ENCODE measurements at regions not wholly inside any gene's neighbourhood (a gene's known extent, or its start where the extent isn't known, plus 50 kb on each side); places are given as distances from the start of the nearest gene placed in this dataset.

DNA sequence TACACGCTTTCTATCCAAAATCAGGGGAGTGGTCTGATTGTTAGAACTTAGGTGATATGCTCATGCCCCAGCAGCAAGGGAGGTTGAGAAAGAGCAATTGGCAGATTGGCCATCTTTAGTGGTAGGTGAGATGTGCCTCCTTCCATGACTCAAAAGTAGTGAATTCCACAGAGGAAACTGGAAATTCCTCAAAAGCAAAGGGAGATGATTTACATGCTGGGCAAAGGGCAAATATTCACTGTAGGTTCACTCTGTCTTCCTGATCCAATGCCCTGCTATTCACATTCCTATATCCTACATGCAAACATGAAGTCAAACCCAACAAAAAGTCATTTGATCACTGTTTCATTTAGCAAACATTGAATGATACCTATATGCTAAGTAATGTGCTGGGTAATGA, 130.1 kb upstream of the ZNF608 start:
- no peak for TF ChIP-seq POLR2A (IDR thresholded peaks at IDR 0.05)
- TF ChIP-seq, protein P1, sequence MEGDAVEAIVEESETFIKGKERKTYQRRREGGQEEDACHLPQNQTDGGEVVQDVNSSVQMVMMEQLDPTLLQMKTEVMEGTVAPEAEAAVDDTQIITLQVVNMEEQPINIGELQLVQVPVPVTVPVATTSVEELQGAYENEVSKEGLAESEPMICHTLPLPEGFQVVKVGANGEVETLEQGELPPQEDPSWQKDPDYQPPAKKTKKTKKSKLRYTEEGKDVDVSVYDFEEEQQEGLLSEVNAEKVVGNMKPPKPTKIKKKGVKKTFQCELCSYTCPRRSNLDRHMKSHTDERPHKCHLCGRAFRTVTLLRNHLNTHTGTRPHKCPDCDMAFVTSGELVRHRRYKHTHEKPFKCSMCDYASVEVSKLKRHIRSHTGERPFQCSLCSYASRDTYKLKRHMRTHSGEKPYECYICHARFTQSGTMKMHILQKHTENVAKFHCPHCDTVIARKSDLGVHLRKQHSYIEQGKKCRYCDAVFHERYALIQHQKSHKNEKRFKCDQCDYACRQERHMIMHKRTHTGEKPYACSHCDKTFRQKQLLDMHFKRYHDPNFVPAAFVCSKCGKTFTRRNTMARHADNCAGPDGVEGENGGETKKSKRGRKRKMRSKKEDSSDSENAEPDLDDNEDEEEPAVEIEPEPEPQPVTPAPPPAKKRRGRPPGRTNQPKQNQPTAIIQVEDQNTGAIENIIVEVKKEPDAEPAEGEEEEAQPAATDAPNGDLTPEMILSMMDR (IDR thresholded peaks at IDR 0.05): no peak
